ENCODE measurements at regions not wholly inside any gene's neighbourhood (a gene's known extent, or its start where the extent isn't known, plus 50 kb on each side); places are given as distances from the start of the nearest gene placed in this dataset.
"Not testable (repeated sequence)": the region's sequence is repeated elsewhere in the genome, so short reads cannot be mapped to it uniquely, and the experiment has no call there.

DNA sequence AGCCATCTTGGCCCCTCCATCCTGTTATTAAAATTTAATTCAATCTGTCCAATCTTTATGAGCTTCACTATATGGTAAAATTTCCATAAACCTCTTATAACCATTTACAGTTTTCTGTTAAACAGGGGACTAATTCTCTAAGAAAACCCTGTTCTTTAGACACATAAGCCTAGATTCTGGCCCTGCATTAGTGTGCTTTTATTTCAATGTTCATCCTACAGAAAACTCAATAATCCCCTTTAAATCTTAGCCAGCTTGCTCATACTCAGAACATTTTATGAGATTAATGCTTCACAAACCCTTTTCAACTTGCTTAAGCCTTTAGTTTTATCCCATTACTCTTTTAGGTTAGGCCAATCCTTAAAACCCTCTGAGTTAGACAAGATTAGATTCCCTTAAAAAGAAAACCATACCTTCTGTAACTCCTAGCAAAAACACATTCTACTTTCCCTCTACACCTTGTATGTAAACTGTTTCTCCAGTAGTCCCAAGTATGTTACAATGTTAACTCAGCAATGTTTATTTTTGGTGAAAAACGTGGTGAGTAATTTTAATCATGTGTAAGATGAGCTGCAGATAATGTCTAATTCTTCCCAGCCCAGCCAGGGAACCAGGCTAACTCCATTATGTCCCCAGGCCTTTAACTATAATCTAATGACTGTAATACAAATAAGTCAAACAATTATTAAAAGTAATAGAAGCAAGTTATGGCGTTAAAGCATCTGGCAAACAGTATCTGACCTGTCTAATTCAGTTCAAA, 1953.4 kb upstream of the LRRTM1 start:
- DNase-seq: no peak

DNA sequence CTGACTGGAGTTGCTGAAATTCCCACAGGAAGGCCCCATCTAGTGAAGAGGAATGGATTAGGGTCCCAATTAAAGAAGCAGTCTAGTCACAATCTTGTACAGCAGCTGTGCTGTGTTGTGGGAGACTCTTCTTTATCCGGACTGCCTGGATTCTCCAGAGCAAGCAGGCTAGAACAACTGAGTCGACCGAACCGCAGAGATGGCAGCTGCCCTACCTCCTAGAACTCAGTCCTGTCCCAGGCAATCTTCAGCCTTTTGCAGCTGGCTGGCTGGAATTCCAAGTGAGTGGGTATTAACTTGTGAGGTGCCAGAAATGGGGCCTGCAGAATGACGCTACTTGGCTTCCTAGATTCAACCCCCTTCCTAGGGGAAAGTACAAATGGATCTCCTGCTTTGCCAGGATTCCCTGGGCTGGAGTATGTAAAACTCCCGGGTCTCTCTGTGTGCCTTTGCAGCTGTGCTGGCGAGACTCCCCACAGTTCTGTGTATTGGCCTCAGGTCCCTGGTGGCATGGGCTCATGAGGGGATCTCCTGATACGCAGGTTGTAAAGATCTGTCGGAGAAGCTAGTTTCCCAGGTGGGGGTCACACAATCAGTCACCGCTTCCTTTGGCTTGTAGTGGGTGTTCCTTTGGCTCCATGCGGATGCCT, 1952.6 kb upstream of the LRRTM1 start:
- no peak for DNase-seq

DNA sequence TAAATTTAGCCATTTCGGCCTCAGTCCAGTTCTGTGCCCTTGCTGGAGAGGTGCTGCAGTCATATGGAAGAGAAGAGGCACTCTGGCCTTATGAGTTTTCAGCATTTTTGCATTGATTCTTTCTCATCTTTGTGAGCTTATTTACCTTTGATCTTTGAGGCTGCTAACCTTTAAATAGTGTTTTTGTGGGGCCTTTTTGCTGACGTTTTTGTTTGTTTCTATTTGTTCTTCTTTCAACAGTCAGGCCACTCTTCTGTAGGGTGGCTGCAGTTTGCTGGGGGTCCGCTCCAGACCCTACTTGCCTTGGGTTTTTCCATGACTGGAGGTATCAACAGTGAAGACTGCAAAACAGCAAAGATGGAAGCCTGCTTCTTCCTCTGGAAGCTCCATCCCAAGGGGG, 1951.7 kb upstream of the LRRTM1 start:
- no peak for DNase-seq

DNA sequence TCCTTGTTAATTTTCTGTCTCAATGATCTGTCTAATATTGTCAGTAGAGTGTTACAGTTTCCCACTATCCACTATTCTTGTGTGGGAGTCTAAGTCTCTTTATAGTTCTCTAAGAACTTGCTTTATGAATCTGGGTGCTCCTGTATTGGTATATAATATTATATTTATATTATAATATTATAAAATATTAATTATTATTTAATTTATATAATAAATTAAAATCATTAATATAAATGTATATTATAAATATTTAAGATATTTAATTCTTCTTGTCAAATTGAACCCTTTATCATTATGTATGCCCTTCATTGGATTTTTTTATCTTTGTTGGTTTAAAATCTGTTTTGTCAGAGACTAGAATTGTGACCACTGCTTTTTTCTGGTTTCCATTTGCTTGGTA, 1950.2 kb upstream of the LRRTM1 start:
- no peak for DNase-seq

DNA sequence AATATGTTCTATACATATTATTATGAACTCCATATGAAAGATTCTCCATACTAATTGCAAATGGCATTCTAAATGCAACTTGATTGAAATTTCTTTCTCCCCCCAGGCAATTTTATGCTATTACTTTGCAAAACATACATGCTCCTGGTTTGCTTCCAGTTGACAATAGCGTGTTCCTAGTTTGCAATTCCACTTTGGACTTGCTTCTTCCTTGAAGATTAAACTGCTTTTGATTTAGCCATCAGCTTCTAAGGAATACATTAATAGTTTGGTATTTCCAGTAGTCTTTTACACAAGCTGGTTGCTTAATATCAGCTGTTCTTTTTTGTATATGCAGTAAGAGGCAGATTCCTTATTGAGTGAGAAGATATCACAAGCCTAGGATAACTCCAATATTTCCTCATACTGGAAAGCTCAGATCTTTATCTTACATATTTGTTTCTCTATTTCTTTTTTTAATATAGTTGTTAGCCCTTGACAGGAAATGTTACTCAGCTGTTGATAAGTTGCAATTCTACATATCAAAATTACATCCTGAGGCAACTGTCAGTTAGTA, 1941.7 kb upstream of the LRRTM1 start:
- DNase-seq: no peak

DNA sequence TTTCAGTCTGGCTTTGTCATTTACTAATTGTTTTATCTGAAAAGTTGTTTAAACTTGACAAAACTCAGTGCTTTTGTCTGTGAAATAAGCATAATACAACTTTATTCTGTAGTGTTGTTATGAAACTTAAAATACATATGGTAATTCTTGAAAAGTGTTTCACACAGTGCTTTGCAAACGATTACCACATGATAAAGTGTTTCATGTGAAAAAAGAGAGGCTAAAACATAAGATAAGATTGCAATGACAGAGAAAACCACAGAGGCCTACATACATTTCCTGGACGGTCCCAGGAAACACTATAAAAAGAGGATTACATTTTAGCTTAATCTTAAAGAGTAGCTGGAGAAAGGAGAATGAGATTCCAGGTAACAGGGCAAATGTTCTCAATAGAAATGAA, 1934.6 kb upstream of the LRRTM1 start:
- DNase-seq: no peak

DNA sequence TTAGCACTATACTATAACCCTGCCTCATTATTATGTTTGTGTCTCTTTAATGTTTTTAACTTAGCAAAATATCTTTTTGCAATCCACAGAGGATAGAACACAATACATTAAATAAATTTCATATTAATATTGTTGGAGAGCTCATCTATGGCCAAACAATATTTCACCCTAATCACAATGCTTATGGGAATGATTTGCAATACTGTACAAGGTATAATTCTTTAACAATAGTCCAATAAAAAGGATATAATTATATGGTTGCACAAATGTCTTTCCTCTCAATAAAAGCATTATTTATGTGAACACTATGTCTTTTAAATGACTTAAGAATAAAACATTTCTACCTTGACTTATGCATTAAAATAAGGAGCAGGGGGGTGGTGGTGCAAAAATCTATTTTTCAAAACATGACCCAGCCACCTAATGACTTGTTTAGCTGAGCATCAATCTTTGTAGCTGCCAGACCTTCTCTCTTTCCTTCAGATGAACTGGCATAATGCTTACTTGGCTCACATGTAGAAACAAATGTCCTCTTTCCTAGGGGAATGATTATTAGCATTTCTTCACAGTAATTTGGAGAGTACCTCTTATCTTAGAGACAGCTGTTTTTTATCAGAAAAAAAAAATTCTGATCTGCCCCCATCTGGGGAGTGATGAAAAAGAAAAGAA, 1933.6 kb upstream of the LRRTM1 start:
- no peak for DNase-seq

DNA sequence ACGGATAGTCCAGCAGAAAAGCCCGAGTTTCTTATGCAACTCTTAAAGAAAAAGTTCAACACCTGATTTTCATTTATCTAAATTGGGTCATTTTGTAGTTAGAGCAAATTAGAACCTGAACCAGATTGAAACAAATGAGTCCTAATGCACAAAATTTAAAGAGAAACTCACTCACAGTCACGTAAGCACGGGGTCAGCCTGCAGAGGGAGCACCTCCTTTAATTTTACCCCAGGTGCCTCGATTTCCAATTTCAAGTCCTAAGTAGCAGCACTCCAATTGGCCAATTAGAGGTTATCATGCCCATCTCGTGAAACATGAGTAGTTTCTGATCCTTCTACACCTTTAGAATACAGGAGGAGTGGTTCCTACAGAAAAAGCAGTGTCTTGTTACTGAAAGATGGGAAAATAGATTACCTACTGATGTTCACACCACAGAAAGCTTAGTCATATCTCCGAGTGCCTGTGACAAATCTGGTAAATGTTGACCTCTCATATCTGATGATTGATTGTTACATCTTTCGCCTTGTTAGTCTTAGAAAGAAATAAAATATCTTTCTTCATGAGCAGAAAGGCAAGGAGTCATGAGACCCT, 1929.8 kb upstream of the LRRTM1 start:
- no peak for DNase-seq

DNA sequence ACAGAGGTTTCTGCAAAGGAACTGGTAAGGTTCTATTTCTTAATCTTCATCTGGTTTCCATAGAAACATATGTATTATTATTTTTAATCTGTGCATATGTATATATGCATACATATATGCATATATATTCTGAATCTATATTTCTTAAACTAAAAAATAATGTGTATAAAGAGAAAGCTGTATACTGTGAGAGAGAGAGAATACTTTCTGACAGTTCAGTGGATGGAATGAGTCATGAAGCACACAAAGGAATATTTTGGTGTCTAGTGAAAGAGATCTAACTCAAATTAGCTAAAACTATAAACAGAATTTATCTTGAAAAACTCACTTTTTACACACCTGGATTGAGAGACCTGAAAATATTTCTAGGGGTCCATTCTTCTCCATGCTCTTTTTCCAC, 1929.3 kb upstream of the LRRTM1 start:
- DNase-seq: no peak

DNA sequence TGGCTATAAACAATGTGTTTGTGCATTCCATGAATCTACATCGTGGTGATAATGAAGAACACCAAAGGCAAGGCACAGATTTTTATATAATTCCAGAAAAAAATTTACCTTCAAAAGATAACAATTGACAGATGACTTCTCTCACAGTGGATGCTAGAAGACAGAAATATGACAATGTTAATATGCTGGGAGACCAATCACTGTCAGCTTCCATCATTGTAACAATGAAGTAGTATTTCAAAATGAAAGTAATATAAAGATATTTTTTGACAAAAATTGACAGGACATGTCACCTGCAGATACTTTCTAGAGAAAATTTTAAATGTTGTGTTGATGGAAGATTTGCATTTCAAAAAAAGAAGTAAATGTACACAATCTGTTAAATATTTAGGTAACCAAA, 1925.9 kb upstream of the LRRTM1 start:
- DNase-seq: no peak

DNA sequence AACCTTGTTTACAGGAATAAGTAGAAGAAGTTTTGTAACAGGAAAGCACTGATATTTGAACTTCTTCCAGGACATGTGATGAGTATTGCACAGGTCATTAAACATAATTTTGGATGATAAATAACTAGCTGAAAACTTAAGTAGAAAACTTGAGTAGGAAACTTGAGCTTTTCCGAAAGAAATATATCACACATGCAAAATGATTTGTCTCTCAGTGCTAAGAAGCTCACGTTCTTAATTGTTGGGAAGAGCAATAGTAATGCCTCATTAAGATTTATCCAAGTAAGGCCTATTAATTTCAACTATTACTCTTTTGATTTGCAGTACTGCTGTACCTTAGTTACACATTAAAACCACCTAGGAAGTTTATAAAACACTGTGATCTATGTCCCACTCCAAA, 1921.9 kb upstream of the LRRTM1 start:
- DNase-seq: no peak

DNA sequence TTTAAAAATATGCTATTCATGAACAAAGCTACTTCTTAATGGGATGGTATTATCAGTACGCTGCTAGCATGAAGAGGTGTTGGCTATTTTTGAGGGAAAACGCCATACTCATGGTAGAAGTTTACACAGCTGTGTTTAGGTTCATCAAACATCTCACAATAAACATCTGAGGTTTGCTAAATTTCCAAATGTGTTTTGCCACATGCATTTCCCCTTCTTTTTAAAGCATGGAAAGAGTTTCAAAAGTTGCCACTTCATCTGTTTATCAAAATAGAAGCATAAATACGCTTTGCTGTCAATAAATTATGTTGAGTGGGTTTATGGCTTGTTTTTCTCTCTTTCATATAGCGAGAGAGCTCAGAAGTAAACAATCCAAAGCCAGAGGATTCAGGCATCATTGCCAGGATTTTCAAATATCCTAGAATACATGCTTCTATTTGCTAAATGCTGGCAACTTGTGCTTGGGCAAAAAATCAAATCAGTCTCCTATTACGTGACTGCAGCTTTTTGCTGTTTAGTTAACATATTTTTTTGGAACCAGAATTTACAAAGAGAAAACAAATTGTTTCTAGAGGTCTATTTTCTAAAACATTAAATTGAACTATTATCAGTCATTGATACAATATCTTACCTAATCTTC, 1919.9 kb upstream of the LRRTM1 start:
- peak; percentile 48 for DNase-seq

DNA sequence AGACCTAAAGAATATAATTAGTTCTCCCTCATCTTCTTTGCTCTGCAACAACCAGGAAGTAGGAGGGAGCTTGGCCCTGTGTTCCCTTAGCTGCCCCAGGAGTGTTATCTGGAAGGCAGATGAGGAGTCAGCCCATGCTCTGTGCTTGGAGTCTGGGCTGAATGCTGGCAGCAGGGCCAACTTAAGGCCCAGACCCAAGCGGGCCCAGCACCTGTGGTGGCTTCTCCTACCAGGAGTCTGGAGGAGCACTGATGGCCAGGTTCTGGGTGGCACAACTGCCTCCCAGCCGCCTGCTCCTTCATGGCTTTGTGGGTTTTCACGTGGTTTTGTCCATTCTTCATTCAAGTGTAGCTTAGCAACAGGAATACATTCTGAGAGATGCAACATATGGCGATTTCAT, 1910.7 kb upstream of the LRRTM1 start:
- DNase-seq: no peak

DNA sequence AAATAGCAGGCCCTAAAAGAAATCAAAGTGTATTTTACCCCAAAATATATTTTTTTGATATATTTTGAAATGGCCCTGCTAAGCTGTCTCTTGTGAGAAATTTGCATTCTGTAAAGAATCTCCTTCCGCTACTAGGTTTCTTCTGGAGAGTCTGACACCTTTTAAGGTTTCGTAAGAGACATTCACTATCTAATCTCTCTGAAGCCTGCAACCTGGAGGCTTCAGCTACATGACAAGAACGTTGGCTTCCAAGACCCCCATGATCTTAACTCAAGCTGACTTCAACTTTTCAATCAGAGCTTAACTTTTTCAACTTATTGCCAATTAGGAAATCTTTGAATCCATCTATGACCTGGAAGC, 1894.9 kb upstream of the LRRTM1 start:
- no peak for DNase-seq

DNA sequence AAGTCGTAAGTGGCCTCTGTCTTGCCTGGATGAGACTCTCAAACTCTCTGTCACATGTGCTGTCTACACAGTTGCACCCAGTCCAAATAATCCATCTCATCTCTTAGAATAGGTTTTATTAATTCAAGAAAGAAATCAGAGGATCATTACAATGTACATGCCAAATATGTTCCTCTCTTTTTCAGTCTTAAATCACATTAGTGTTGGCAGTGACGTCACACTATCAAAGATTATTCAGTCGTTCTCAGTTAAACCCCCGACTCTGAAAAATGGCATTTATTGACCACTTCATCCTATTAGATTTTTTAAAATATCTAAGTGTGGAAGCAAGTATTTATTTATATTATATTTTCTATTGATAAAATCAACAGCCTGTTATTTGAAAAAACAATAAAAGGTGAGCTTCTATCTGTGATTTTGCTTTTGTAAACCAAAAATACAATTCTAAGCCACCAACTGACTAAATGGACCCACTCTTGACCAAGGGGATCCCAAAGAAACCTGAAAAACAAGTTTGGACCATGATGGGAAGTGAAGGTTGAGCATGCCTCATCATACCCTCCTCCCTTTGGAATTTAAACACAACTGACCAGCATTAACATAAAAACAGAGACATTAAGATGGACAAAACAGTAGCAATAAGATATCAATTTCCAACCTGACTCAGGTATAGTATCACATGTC, 1894.4 kb upstream of the LRRTM1 start:
- DNase-seq: no peak

DNA sequence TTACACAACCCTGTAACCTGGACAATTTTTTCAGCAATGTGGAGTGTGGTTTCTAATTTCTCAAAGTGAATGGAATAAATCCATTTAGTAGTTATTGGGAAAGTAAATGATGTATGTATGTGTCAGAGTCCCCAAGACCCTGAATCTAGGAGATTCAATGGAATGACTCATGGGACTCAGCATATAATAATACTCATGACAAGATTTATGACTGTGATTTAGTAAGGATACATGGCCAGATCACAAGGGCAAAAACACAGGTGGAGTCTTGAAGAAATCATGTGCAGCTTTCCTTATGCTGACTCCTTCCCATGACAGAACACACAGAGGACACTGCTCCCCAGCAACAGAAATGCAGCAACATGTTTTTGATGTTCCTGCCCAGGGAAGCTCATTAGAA, 1877.7 kb upstream of the LRRTM1 start:
- DNase-seq: no peak

DNA sequence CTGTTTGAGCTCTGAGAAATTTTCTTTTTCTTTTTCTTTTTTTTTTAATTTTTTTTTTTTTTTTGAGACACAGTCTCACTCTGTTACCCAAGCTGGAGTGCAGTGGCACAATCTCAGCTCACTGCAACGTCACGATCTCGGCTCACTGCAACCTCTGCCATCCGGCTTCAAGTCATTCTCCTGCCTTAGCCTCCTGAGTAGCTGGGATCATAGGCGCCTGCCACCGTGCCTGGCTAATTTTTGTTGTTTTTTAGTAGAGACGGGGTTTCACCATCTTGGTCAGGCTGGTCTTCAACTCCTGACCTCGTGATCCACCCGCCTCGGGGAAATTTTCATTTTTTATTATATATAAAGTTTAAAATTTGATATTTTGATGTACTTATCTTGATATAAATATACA, 1870.7 kb upstream of the LRRTM1 start:
- not testable (repeated sequence) for DNase-seq

DNA sequence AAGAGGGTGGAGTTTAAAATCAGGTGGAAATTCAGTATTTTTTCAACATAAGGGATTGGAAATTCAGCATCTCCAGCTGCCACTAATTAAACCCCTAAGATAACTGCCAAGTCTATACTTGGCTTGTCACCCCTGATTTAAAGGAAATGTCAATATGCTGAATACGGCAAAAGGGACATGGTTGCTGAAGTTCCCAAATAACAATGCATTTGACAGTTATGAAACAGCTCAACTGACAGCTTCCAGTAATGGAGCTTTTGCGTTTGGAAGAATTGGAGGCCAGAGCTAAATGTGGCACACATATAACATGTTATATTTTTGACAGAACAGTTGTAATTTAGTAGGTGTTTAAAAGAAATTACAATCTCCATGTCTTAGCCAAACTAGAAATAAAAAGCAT, 1867.9 kb upstream of the LRRTM1 start:
- no peak for DNase-seq

DNA sequence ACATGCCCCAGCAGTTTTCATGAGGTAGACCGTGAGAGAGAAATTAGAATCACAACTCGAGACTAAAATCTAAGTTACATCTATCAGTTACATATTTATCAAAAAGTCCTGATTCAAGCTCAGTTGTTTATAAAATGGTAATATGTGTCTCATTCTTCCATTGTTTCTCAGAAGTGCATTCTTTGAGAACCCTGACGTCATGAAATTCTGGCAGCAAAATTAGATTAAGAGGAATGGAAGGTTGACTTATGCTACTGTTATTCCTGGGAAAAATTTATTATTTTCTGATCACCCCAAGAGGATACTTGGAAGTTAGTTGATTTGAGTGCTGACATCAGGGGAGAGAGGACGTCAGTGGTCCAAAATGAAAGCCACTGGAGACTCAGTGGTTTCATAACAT, 1864.8 kb upstream of the LRRTM1 start:
- no peak for DNase-seq

DNA sequence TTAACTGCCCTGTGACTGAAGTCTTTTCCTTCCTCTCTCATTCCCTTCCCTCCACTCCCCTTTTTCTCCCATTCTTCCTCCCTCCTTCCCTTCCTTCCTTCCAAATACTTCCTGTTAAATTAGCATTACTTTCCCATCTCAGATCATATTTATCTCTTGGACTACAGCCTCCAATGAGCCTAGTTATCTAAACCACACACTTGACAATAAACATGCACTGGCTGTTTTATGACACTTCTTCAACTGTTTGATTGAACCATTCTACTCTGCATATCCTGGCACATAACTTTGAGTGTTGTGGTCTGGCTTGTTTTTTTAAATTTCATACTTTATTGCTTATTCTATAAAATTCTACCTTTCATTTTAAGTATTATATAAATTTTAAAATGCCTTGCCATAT, 1860.8 kb upstream of the LRRTM1 start:
- DNase-seq: no peak

DNA sequence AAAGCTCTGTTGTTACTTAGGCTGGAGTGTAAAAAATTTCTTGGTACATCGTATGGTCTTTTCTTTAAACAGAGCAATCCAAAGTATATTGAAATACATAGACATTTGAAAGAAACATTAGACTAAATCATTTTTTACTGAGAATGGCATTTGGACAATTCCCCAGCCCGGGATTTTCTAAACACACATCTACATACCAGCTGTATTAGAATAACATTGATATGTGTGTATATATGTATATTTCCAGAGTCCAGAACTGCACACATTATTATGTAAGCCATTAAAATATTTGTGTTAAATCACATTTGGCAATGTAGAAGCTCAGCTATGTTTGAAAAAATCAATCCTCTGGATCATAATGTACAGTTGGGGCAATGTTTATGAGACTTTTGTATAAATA, 1853.6 kb upstream of the LRRTM1 start:
- no peak for DNase-seq

DNA sequence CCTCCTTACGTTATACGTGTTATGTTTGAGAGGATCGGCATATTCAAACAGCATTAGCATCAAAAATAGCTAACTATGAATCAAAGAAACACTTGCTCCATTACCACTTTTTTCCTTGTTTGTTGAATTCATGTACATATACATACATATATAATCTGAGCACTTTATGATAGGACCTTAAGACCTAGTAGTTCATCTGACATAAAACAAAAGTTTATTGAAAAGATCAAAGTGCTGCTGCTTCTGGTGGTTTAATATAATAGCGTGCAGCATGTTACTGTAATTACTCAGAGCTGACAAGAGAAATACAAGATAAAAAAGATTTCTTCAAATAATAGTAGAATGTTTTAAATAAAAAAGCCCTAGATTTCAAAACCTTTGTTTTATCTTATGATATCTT, 1850.9 kb upstream of the LRRTM1 start:
- DNase-seq: no peak

DNA sequence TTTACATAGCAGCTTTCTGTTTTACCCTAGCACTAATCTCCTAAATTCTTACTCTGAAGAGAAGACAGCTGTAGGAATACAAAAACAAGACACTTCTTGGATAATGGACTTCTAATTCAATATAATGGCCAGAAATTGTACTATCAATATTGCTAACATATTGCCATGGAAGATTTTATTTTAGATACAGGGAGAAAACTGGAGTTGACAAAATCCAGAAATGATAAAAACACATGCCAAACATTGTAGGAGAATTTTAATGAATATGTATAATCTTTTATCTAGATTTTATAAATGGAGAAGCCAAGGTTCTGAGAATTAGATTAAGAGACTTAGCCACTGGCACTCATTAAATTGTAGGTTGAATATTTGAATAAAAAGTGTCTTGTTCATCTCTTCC, 1838.8 kb upstream of the LRRTM1 start:
- no peak for DNase-seq
